GM19467 (cell line): ENCODE measurements at regions not wholly inside any gene's neighbourhood (a gene's known extent, or its start where the extent isn't known, plus 50 kb on each side); places are given as distances from the start of the nearest gene placed in this dataset.
A peak's percentile ranks its signal among the peaks of the same experiment; 100 is the strongest.
"Not testable (repeated sequence)": the region's sequence is repeated elsewhere in the genome, so short reads cannot be mapped to it uniquely, and the experiment has no call there.

Experiments used
- ATAC-seq: cut with Tn5 transposase; IDR thresholded peaks from one replicate; pipeline ENCODE4 v1.9.1; 2021; ENCODE audit warnings: mild to moderate bottlenecking, moderate library complexity; ENCODE audit not compliant: unreplicated experiment

- no peak for ATAC-seq
Observed at GRCh38 chr4:110837896-110838450, 215.1 kb upstream of the PITX2 start.

DNA sequence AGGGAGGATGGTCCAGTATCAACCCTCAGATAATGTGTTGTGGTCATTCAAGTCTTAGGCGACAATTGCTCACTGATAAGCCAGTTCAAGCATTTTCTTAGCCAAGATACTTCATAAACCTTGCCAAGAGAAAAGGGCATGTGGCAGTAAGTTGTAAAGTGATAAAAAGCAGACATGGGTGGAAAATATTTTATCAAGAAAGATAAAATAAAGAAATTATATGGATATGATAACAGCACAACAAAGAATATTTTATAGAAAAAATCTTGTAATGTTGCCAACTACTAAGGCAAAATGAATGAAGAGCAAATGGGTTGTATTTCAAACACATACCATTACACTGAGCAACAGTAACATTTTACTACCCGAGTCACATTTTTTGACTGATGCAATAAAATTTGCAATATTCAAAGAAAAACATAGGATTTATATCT is 217.4 kb upstream of the PITX2 start:
- no peak for ATAC-seq

DNA sequence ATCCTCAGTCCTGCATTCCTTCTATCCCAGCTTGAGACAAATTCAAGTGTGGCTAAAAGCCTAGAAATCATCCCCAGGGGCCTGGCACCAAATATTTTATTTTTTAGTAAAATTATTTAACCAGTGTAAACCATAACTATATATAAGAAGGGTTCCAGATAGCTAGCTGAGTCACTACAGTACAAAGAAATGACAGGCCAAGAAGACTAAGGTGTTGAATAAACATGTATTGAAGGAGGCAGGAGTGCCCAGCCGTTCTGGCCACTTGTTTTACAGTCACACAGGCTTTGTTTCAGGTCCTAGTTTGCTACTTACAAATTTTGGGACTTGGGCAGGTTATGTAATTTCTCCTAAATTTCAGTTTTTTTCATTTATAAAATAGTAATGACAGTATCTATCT is 225.9 kb upstream of the PITX2 start:
- ATAC-seq = no peak

DNA sequence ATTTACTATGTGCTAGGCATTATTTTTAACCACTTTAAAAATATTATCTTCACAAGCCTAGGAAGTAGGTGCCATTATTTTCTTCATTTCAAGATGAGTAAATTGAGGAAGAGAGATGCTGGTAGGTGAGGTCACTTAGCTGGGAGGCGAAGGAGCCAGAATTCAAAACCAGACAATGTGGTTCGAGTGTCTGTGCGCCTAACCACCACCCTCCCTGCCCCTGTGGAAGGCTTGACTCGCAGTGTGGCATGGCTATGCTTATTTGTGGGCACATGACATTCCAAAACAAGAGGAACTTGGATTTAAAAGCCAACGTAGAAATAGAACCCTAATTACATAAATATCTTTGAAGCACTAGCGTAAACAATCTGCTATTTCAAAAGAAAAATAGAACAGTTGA is 226.6 kb upstream of the PITX2 start:
- ATAC-seq = no peak

GRCh38 chr4:110850461-110851442 is 227.9 kb upstream of the PITX2 start:
- ATAC-seq = no peak

GRCh38 chr4:110851989-110852388 is 229.1 kb upstream of the PITX2 start:
- no peak for ATAC-seq

GRCh38 chr4:110852793-110853192 is 229.9 kb upstream of the PITX2 start:
- ATAC-seq = no peak

GRCh38 chr4:110853242-110853641 is 230.4 kb upstream of the PITX2 start:
- ATAC-seq = no peak

DNA sequence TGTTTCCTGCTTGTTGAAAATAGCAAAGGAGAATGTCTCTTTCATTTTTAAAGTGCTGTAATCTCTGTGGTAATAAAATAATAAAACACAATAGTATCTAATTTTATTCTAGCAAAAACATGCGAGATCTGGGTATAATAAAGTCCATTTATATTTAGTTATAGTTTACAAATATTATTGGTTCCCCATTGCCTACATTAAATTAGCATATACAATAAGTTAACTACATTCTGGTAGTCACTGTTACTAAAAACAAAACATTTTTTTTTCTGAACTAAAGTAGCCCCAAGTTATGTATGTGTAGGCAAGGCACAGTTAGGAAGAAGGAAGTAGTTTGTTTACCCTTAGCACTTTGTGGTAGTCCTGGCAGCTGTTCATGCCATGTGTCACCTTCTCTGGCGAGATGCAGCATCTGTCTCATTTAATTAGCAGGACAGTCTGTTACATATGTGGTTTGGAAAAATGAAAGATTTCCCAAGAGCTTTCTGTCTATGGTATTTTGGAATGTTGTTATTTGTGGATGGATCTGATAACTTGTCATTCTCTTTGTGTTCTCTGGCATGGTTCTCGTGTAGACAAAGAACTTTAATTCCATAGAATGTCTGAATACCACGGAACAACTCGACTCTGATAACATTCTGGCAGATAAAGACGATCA is 231.3 kb upstream of the PITX2 start:
- no peak for ATAC-seq

DNA sequence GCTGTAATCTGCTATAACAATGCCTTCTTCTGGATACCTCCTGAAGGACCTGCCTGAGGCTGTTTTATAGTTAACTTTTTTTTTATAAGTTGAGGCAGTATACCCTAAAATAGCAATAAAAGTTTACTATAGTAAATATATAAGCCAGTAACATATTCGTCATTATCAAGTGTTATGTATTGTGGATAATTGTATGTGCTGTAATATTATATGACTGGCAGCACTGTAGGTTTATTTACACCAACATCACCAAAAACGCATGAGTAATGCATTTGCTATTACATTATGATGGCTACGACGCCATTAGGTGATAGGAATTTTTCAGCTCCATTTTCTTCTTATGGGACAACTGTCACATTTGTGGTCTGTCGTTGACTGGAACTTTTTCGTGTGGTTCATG is 237.2 kb upstream of the PITX2 start:
- no peak for ATAC-seq

- ATAC-seq = no peak
Observed at GRCh38 chr4:110860901-110861300, 238.0 kb upstream of the PITX2 start.

GRCh38 chr4:110865611-110866259 is 242.9 kb upstream of the PITX2 start:
- no peak for ATAC-seq

GRCh38 chr4:110867251-110867960 is 244.5 kb upstream of the PITX2 start:
- peak; percentile 47 for ATAC-seq

DNA sequence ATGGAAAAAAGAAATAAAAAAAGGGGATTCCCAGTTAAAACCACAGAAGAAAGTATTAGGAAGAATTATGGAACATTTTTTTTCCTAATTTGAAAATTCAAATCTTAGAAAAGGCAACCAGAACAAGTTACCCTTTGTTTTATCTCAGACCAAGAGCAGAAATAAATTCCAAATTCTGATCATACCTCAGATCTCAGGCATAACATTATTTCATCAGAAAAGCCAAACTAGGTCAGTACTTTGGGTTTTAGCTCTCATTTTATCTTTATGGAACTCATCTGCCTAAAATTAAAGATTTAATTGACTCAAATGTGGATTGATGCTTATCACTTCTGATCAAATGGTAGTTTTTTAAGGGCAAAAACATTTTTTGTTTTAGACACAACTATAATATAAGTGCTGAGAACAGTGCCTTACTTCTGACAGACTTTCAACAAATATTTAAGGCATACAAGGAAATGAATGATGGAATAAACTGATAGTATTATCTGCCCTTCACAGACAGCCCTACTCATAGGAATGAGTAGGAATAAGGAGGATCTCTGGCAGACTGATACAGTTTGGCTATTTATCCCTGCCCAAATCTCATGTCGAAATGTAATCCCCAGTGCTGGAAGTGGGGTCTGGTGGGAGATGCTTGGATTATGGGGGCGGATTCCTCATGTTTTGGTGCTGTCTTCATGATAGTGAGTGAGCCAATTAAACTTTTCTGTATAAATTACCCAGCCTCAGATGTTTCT is 245.3 kb upstream of the PITX2 start:
- no peak for ATAC-seq

DNA sequence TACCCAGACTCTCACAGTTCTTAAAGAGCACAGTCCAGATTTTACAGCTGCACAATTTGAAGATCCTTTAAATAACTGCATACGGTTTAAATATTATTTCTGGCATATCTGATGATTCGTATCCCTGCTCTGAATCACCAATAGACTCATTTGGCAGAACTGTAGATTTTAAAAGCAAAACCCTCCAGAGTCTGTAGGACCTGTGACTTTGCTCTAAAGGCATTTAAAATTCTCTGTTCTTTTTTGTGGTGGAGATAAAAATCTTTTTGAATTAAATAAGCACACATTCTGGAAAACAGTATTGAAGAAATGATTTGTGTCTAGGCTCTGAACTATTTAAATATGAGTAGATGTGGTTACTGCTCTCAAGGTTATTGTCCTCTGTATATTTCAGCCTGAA is 246.2 kb upstream of the PITX2 start:
- ATAC-seq = no peak

DNA sequence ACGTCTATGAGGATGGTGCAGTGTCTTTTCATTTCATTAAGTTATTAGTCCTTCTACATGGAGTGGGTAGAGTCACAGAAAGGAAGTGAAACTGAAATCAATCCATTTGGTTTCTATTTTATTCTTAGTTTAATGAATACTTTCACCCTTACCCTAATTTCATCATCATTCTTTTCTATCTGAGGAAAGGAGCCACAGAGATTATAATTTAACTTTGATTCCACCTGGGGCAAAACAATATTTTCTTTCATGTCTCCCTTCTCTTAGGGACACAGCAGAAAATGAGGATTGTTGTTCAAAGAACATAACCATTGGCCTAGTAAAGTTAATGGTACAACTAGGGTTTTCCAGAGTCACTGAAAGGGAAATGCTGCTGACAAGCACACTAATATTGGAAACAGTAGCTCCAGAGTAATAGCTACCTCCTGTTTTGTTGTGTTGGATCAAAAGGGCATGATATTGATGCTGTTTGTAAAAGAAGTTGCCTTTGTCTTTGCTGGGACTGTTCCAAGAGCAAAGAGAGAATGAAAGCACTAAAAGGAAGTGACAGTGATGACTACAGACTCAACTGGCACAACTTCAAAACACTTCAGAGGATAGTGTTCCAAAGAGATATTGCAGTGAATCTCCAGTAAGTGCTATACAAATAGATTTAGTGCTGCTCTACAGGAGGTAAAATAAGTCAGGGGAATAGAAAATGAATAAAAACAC is 247.1 kb upstream of the PITX2 start:
- ATAC-seq = peak; percentile 93

DNA sequence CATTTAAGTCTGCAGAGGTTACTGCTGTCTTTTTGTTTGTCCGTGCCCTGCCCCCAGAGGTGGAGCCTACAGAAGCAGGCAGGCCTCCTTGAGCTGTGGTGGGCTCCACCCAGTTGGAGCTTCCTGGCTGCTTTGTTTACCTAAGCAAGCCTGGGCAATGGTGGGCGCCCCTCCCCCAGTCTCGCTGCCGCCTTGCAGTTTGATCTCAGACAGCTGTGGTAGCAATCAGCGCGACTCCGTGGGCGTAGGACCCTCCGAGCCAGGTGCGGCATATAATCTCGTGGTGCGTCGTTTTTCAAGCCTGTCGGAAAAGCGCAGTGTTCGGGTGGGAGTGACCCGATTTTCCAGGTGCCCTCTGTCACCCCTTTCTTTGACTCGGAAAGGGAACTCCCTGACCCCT is 253.3 kb upstream of the PITX2 start:
- not testable (repeated sequence) for ATAC-seq

DNA sequence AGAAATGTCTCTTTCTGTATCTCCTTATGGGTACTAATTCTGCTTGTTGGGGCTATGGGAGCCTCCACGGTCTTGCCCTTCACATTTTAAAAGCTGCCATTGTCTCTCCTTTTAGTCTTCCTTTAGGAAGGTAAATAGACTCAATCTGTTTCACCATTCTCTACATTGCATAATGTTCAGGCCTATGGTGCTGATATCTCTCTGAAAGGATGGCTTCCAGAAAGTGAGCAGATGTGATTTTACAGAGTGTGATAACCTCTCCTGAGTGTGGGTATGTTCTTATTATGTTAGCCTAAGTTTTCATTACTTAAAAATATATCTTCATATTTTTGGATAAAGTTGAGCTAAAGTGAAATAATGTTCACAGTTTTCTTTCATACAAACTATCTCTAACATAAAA is 254.0 kb upstream of the PITX2 start:
- no peak for ATAC-seq

- no peak for ATAC-seq
Observed at GRCh38 chr4:110877778-110878370, 255.0 kb upstream of the PITX2 start.
